Ovary (tissue), 3 donors: ENCODE measurements at regions not wholly inside any gene's neighbourhood (a gene's known extent, or its start where the extent isn't known, plus 50 kb on each side); places are given as distances from the start of the nearest gene placed in this dataset.

Experiments
- POLR2A ChIP-seq: fragments of 450-650 bp; IDR thresholded peaks from one replicate; pipeline ENCODE4 v1.6.1; 2017; ENCODE audit warnings: antibody characterized with exemption, mild to moderate bottlenecking, moderate library complexity
- TF ChIP-seq, protein P1 (sequence below), 3 donors: fragments of 450-650 bp in 2 of 3; fragments of 200-600 bp in 1 of 3; IDR thresholded peaks; one replicate each; pipeline versions ENCODE4 v1.5.1 to v1.8.0; 2016 to 2022; ENCODE audit warnings: antibody characterized with exemption in 3 of 3, mild to moderate bottlenecking in 1 of 3
- donor health status: DM: no; HTN: no; CAD: no.

DNA sequence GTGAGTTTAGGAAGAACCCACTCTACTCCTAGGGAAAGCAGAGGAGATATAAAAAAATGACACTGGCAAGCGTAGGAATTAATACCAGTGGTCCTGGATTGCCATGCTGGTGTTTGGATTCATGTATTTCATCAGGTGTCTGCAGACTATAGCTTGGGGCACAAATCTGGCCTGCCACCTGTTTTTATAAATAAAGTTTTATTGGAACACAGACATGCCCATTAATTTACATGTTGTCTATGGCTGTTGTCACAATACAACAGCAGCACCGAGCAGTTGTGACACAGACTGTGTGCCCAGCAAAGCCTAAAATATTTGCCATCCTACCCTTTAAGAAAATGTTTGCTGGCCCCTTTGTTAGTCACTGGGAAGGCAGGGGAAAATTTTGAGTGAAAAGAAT is 553.2 kb downstream of the VRK1 start:
- TF ChIP-seq, protein P1, sequence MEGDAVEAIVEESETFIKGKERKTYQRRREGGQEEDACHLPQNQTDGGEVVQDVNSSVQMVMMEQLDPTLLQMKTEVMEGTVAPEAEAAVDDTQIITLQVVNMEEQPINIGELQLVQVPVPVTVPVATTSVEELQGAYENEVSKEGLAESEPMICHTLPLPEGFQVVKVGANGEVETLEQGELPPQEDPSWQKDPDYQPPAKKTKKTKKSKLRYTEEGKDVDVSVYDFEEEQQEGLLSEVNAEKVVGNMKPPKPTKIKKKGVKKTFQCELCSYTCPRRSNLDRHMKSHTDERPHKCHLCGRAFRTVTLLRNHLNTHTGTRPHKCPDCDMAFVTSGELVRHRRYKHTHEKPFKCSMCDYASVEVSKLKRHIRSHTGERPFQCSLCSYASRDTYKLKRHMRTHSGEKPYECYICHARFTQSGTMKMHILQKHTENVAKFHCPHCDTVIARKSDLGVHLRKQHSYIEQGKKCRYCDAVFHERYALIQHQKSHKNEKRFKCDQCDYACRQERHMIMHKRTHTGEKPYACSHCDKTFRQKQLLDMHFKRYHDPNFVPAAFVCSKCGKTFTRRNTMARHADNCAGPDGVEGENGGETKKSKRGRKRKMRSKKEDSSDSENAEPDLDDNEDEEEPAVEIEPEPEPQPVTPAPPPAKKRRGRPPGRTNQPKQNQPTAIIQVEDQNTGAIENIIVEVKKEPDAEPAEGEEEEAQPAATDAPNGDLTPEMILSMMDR (IDR thresholded peaks at IDR 0.05): no peak
- no peak for TF ChIP-seq POLR2A
